GM12872 (cell line): ENCODE measurements at regions not wholly inside any gene's neighbourhood (a gene's known extent, or its start where the extent isn't known, plus 50 kb on each side); places are given as distances from the start of the nearest gene placed in this dataset.

Experiments used
- TF ChIP-seq, protein P1 (sequence below): IDR thresholded peaks from 3 replicates; pipeline ENCODE4 v1.5.1; 2011; ENCODE audit warnings: low read depth, mild to moderate bottlenecking, low read length, moderate library complexity; ENCODE audit not compliant: insufficient read depth

DNA sequence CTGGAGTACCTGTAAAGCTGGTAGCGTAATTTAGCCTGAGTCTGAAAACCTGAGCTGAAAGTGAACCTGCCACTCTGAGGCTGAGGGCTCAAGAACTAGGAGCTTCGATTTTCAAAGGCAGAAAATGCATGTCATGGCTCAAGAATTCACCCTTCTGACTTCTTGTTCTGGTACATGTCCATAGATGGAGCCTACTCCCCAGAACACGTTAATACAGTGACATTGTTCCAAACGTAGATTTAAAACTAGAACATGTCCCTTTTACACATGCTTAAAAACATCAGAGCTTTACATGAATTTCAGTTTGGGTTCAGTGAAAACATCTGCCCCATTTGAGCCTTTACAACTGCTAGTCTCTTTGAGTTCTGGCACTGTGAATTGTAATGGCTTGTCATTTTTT lies 115.5 kb upstream of the WDR1 start:
- TF ChIP-seq, protein P1, sequence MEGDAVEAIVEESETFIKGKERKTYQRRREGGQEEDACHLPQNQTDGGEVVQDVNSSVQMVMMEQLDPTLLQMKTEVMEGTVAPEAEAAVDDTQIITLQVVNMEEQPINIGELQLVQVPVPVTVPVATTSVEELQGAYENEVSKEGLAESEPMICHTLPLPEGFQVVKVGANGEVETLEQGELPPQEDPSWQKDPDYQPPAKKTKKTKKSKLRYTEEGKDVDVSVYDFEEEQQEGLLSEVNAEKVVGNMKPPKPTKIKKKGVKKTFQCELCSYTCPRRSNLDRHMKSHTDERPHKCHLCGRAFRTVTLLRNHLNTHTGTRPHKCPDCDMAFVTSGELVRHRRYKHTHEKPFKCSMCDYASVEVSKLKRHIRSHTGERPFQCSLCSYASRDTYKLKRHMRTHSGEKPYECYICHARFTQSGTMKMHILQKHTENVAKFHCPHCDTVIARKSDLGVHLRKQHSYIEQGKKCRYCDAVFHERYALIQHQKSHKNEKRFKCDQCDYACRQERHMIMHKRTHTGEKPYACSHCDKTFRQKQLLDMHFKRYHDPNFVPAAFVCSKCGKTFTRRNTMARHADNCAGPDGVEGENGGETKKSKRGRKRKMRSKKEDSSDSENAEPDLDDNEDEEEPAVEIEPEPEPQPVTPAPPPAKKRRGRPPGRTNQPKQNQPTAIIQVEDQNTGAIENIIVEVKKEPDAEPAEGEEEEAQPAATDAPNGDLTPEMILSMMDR: no peak

DNA sequence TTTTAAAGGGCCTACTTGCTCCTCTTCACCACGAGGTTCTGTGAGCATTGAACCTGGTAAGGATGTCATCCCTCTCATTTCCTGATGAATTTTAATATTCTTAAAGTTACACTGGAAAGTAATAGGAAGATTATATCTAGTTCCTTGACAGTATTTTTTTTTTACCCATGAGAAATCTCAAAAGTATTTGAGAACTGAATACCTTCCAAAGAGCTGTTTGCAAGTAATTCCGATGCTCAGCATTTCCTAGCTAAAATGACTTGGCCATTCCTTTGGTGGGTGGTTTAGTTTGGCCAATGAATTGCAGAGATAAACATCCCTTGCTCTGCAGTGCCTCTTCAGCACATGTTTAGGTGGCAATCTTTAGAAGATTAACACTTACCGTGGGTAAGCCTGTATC lies 110.2 kb upstream of the WDR1 start:
- TF ChIP-seq, protein P1: no peak

DNA sequence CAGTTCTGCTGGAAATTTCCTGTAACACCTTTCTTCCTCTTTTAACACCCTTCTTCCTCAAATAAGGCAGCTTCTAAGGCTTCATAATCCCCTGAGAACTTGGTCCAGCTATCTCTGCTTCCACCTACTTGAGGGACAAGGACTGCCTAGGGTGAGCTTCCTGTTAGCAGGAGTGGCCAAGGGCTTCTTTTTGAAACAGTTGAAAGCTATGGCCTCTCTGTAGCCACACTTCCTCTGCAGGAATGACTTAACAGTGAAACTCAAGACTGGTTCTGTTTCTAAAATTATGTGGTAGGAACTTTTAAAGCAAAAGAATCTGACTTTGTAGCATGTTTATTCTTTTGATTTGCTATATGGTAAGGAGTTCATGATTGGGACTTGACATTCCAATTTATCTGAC lies 108.5 kb upstream of the WDR1 start:
- TF ChIP-seq, protein P1: no peak

DNA sequence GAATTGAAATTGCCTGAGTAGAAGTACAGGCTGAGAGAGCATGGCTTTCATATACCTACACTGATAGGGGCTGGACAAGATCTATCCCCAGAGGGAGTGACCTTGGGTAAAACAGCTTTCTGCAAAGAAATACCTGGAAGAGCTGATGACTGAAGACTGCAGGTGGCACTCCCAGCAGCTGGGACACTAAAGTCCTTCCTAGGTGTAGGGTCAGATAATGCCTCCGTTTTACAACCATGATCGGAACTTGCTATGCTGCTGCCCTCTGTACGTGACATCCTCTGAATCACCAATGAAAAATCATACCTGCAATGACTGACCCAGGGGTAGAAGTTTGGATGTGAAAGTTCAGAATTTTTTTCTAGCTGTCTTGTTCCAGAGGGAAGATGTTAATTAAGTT lies 107.2 kb upstream of the WDR1 start:
- TF ChIP-seq, protein P1: no peak

DNA sequence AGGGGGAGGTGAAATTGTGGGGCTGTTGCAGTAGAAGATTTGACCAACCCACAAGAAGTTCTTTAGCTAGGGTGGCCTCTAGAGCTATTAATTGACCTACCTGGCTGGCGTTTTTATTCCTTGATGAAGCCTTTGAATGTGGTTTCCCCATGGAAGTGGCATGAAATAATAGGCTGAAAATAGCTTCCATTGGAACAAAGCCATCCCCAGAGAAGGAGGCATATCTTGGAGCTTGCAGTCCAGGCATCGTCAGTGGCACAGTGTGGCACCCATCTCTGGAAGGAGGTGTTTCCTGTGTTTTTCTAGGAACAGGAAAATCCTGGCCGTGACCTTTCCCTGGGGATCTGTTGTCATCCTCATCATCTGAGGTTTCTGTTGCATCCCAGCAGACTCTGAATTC lies 96.3 kb upstream of the WDR1 start:
- TF ChIP-seq, protein P1: no peak

DNA sequence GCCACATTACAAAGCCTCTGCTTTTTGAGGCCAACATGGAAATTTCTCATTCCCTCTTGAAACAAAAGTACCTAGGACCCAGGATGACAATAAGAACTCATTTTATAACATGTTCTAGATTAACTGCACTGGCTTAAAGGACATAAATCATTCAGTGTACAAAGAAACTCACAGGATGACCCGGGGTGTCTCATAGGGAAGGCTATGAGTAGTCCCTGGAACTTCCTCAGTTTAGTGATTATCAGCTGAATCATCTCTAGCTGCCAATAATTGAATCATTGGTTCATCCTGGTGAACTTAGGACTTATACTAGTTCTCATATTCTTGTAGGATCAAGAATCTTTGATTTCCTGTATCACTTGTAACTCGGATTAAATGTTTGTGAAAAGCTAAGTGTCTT lies 95.8 kb upstream of the WDR1 start:
- TF ChIP-seq, protein P1: no peak

DNA sequence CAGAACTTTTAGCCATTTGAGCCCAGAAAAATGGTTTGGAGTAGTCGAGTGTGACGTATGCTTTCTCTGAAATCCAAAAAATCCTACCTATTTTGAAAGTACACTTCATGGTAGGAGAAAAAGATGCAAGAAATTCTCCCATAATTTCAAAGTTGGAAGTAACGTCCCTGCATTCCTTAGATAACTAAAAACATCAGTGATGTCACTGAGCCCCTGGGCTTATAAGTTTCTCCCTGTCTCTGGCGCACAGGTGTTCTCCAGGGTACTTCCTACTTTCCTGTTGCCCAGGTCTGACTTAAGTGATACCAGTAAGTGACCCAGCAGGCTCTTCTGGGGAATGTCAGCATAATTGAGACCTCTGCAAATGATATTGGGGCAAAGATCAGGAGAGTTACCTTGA lies 90.5 kb upstream of the WDR1 start:
- TF ChIP-seq, protein P1: no peak

DNA sequence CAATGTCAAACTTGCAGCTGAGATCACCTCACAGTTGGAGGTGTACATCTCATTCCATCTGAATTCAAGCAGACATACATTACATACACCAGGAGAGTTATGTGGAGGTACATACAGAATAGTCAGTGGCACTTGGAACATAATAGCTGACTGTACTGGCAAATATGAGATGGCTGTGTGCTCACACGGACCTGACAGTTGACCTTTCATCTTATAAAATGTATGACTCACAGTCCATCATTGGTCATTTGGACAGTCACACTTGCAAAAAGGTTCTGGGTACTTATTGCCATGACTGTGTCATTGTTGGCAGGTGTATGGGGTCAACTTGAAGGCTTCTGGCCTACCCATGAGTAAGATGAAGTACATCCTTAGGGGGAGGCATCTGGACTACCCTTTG lies 88.6 kb upstream of the WDR1 start:
- TF ChIP-seq, protein P1: no peak
